ENCODE measurements at regions not wholly inside any gene's neighbourhood (a gene's known extent, or its start where the extent isn't known, plus 50 kb on each side); places are given as distances from the start of the nearest gene placed in this dataset.
"Not testable (repeated sequence)": the region's sequence is repeated elsewhere in the genome, so short reads cannot be mapped to it uniquely, and the experiment has no call there.

DNA sequence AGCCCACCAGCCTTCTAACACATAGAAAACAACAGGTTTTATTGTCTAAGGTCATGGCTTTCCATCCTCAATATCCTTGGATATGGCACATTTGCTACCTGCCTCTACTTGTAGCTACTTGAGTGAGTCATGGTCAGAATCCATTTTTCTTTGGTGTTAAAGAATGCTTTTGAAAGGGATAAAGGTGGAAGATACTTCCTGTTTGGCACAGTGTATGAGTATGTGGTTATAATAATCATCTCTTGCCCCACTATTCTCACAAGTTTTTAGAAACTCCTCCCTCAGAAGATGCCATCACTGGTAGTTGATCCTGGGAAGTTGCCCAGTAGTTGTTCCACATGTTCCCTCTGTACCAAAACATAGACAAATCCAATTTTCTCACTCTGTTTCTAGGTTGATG, 508.6 kb upstream of the IL12A start:
- no peak for DNase-seq

DNA sequence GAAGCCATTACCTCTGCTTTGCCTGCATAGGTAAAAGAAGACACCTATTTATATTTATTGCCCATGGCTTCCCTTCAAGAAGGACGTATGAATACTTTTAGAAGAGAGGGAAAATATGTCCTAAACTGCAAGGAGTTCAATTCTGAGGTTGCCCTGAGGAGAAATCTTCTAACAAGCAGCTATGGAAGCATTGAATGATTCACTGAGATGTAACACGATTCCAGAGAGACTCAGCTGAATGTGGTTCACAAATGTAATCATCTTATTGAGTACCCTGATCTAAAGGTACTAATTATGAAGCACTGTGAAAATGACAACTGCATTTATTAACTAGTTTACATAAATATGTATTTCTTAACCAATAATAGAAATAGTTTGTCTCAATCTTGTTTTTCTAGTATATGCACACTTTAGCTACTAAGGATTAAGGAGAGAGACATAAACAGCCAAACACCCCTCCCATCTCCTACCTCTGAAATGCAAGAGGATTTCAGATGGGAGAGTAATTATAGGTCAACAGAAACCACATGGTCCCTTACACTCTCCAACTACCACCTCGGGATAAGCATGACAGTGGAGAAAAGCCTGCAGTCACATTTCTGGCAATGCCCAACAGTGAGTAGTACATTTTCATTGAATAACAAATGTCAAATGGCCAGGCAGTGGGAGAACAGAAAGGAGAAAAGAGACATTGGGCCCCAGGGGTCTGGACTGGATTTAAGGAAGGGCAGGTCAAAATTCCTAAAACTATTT, 506.2 kb upstream of the IL12A start:
- no peak for DNase-seq

- no peak for DNase-seq
Observed at GRCh38 chr3:159482994-159483367, 505.7 kb upstream of the IL12A start.

DNA sequence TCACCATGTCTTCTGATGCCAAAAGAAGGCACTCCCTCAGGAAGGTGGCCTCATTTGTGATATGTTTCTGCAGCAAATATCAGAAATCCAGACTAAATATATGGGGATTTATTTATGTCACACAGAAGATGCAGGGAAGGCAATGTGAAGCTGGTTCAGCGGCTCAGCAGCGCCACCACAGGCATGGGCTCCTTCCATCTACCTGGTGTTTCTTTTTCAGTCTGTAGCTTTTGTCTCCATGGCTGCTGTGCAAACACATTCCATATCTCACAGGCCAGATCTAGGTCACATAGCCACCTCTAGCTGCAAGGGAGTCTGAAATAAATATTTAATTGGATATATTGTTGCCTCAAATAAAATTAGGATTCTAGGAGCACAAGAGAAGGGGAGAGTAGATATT, 502.1 kb upstream of the IL12A start:
- DNase-seq, result no peak

- DNase-seq, result no peak
Observed at GRCh38 chr3:159487304-159487703, 501.3 kb upstream of the IL12A start.

- no peak for DNase-seq
Observed at GRCh38 chr3:159488602-159489001, 500.0 kb upstream of the IL12A start.

- no peak for DNase-seq
Observed at GRCh38 chr3:159497361-159497760, 491.3 kb upstream of the IL12A start.

GRCh38 chr3:159499031-159499793, 489.4 kb upstream of the IL12A start:
- no peak for DNase-seq

GRCh38 chr3:159501029-159501428, 487.6 kb upstream of the IL12A start:
- DNase-seq, result no peak

DNA sequence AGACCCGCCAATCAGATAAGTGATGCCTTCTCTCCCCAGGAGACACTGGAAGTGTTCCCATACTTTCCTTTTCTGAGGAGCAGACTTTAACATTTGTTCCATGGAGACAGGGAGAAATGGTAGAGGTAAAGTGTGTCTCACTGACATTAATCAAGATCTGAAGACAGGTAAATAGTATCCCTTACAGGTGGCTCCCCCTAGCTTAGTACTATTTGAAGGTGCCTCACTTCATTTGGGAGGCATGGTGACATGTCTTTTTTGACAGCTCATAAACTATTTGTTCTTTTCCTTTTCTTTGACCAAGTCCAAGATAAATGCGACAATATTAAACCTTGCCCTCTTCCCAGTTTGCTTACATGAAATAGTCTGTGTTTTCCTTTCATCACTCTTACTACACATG, 485.6 kb upstream of the IL12A start:
- no peak for DNase-seq

GRCh38 chr3:159510988-159511387, 477.6 kb upstream of the IL12A start:
- DNase-seq, result not testable (repeated sequence)

GRCh38 chr3:159513444-159513843, 475.2 kb upstream of the IL12A start:
- DNase-seq, result no peak

- DNase-seq, result no peak
Observed at GRCh38 chr3:159513867-159514380, 474.7 kb upstream of the IL12A start.

- no peak for DNase-seq
Observed at GRCh38 chr3:159517105-159517504, 471.5 kb upstream of the IL12A start.

DNA sequence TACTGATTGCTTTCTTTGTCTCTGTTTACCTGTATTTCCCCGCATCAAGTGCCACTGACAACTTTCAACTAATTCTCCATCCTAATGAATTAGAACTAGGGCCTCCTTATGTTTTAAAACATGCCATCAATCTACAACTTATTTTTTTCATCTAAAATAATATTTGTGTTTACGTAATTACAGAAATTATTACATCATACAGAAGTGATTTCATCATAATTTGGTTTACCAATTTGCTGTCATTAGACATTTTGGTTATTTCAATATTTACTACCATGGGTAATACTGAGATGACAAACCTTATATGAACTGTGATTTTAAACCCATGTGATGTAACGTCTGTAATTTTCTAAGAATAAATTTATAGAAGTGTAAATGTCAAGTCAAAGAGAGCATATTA, 468.0 kb upstream of the IL12A start:
- no peak for DNase-seq

- no peak for DNase-seq
Observed at GRCh38 chr3:159522276-159522675, 466.4 kb upstream of the IL12A start.

DNA sequence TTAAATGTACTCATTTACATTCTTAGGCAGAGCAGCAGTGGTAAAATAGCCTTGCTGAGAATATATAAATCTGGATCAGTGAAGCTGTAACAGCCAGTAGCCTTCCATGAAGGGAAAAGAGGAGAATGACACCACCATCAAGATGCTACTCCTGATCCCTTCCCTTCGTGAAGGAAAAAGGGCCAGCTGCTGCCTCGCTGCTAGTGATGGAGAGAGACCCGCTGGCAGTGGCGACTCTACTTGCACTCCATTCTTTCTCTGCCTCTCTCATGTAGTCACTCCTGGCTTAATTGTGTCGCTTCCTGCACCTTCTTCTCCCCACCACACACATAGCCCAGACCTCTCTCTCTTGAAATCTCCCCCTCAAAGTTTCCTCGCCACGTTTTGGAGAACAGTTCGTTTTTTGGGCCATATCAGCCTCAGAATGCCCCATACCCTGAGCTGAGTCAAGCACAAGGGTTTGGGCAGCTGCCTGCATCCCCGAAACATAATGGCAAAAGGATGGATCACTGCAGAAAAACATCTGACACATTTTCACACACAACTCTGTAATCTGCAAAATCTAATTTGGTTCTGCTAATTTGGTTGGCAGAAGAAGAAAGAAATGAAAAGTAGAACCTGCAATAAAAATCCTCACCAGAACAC, 460.3 kb upstream of the IL12A start:
- no peak for DNase-seq

DNA sequence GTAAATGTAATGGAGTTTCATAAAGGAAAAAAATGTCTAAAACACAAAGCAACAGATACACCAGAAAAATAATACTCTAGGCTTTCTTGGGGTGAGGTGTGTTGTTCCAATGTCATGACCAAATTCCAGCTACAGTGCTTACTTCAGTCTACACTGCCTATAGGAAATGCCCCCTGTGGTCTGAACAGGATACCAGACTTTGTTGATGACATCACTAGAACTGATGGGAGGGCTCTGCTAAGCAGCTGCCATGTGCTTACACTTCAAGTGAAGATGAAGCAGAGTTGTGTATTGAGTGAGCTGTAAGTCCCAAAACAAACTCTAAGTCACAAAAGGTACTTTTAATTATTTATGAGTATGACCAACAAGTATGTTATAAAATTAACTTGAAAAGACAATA, 456.1 kb upstream of the IL12A start:
- DNase-seq, result no peak

DNA sequence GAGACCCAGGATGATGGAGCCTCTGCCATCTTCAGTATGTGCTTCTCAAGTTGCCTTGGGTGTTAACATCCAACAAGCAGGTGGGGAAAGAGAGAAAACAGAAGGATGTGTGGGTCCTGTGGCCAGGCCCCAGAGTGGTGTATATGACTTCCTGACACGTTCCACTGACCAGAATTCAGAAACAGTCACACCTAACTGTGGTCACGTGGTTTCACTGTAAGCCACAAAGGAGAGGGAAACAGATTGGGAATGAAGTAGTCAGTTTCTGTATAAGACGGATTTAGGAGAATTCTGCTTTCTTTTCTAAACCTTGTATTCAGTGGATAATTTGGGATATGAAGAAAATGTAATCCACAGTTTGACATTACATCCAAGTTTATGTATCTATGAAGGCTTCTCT, 454.1 kb upstream of the IL12A start:
- DNase-seq, result no peak

- no peak for DNase-seq
Observed at GRCh38 chr3:159536876-159537275, 451.8 kb upstream of the IL12A start.

DNA sequence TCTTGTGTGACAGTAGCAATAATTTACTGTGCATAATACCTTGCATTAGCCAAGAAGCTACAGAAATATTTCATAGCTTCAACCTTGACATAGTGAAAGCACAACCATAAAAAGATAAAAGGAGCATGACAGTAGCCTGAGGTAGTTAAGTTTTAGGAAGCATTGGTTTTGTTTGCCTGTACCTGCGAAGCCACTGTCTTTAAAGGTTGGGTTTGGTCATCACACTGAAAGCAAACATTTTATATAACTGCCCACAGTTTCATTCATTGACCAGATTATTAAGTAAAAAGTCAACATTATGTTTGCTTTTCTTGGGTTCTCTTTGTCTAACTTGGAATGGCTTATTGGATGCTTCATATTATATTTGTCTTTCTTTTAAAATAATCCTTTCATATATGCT, 450.1 kb upstream of the IL12A start:
- no peak for DNase-seq

DNA sequence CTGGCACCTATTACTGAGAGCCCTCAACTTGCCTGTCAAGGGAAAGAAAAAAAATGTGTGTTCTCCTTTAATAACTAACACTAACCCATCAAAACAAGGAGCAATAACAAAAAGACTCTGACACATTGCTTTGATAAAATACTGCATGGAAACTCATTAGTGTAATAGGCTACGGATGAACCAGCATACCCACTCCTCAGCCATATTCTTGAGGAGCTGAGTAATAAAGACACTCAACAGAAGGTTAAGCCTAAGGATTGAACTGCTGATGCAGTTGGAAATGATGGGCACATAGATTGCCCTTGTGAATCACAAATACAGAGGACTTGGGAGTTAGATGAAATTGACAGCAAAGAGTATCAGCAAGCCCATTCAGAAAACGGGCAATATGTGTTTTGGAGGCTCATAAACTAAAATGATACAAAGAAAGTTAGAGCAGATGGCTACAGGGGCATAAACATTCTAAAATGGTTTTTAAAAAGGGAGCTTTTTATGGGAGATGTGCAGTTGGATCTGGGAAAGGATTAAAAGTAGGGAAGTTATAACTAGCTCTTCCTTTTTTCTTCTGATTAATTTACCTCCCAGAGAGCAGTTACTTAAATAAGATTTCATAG, 447.6 kb upstream of the IL12A start:
- DNase-seq, result no peak

DNA sequence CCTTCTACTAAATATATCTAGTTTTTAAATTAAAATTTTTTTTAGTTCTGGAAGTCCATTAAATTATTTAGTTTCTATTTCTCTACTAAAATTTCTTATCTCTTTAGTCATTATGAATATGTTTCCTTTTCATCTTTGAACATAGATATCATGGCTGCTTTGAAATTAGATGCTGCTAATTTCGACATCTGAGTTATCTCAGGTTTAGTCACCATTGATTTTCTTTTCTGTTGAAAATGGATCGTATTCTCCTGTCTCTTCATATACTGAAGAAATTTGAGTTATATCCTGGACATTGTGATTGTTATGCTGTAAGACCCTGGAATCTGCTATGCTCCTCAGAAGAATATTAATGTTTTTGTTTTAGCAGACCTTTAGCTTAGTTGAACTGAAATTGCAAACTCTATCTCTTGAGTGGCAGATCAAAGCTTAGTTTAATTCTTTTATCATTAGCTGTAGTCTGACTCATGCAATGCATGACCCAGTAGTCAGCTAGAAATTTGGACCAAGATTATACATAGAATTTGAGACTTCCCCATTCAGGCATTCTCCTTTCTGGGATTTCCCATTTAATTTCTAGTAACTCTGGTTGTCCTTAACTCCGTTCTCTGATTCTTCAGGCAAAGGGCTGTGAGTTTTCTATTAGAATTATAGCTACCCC, 439.8 kb upstream of the IL12A start:
- DNase-seq, result no peak
